NCI-H1694 (cell line): ENCODE measurements at regions not wholly inside any gene's neighbourhood (a gene's known extent, or its start where the extent isn't known, plus 50 kb on each side); places are given as distances from the start of the nearest gene placed in this dataset.

Experiments
- DNase-seq: peaks from one replicate; lab custom pipeline; 2025; lab: John Stamatoyannopoulos, UW

- no peak for DNase-seq
These were observed 117.7 kb upstream of the GGTLC1 start for GRCh38 chr20:24106150-24106800.

DNA sequence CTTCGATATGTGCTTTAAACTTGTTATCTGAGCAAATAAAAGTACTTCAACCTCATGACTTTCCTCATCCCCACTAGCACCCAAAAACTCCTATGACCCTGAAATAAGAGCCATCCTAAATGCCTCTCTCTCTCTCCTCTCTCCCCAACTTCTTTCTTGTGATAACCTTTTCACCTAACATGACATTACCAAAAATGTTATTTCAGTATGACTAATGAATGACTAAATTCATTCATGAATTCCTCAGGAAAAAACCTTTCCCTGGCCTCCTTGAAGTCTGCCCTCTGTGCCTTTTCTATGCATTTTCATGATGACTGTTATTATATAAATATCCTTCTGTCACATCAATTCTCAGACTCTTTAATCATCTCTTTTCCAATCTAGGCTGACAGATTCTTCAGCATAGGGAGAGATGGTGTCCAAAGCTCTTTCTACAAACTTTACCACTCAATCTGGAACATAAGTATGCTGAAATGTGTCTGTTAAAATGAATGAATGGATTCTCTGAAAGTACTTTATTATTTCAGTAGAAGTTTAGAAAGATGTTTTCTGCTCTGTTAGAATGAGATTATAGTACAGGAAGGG, 114.3 kb upstream of the GGTLC1 start:
- no peak for DNase-seq

DNA sequence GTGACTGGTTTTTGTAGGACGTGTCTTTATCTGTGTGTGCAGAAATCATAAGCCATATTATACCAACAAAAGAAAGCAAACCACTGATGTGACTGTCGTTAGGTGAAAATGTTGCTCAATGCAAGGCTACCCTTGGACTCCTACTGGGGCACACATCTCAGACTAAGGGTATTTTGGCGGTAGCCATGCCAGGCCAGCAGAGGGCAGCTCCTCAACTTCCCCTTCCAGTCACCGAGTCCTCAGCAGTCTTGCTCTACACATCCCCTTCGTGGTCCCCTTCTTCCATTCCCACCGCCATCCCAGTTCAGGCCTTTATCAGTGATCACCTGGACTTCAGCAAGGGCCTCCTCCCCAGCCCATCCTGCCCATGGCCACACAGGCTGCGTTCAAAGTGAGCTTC, 113.7 kb upstream of the GGTLC1 start:
- DNase-seq: peak; percentile 19

GRCh38 chr20:24100370-24101011, 111.9 kb upstream of the GGTLC1 start:
- DNase-seq: peak; percentile 9

GRCh38 chr20:24098886-24099285, 110.3 kb upstream of the GGTLC1 start:
- no peak for DNase-seq

DNA sequence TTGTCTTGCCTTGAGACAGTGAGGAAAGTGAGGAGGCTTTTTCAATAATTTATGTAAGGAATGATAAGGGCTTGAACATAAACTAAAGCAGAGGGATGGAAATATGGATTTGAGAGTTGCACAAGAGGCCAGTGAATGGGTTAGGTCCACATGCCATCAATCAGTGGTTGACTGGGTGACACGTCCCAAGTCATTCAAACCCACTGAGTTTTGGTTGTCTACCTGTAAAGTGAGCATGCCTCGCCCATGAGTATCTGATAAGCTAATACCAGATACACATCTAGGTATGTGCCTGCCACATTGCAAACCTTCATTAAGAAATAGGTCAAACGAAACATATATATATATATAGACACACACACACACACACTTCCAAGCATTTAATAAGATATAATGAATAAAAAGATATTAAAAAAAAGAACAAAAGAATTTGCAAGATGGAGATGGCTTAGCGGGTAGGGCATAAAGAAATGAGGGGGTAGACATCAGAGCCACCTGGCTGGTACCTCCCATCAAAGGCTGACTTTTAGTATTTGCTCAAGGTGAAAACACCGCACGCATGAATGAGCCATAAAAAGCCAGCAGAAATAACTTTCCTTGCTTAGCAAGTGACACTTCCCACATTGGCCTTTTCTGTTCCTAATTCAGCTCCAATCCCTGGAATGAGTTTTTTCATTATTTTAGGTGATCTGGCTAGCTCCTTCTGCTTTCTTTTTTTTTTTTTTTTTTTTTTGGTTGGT, 109.1 kb upstream of the GGTLC1 start:
- no peak for DNase-seq

- no peak for DNase-seq
These were observed 108.4 kb upstream of the GGTLC1 start for GRCh38 chr20:24096864-24097450.

GRCh38 chr20:24096264-24096663, 107.7 kb upstream of the GGTLC1 start:
- DNase-seq: no peak

GRCh38 chr20:24095756-24096155, 107.2 kb upstream of the GGTLC1 start:
- DNase-seq: no peak

DNA sequence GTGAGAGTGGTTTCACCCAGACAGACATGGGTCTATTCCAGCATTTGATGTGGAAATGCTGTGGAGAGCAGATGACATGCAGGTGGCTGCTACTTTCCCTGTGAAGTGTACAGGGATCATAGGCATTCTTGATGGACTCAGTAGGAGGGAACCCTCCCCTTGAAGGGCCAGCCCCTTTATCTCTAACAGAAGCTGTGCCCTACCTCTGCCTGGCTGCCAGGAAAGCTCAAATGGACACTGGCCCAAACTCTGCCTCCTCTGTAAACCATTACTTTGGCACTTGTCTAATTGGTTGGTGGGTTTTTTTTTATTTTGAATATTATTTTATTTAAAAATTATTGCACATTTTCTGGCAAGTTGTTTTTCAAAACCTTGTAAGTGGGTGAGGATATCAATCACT, 106.7 kb upstream of the GGTLC1 start:
- DNase-seq: no peak

GRCh38 chr20:24089576-24089975, 101.0 kb upstream of the GGTLC1 start:
- DNase-seq: no peak

DNA sequence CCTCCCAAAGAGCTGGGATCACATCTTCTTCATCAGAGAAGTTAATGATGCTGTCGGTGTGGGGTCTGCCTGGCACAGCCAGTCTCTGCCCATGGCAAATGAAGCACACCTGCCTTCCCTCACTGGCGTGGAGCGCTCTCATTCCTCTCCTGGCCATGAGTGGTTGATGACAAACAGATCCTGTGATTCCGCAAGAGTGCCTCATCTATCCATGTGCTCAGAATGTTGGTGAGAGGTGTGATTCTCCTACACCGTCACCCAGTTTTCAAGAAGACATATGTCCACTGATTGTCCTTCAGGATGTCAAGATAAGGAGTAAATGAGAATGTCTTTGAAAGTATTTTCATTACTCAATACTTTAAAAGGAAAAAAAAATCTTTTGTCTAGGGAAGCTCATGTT, 97.5 kb upstream of the GGTLC1 start:
- DNase-seq: no peak

GRCh38 chr20:24084281-24084680, 95.7 kb upstream of the GGTLC1 start:
- DNase-seq: no peak

- DNase-seq: no peak
These were observed 92.5 kb upstream of the GGTLC1 start for GRCh38 chr20:24081077-24081476.

DNA sequence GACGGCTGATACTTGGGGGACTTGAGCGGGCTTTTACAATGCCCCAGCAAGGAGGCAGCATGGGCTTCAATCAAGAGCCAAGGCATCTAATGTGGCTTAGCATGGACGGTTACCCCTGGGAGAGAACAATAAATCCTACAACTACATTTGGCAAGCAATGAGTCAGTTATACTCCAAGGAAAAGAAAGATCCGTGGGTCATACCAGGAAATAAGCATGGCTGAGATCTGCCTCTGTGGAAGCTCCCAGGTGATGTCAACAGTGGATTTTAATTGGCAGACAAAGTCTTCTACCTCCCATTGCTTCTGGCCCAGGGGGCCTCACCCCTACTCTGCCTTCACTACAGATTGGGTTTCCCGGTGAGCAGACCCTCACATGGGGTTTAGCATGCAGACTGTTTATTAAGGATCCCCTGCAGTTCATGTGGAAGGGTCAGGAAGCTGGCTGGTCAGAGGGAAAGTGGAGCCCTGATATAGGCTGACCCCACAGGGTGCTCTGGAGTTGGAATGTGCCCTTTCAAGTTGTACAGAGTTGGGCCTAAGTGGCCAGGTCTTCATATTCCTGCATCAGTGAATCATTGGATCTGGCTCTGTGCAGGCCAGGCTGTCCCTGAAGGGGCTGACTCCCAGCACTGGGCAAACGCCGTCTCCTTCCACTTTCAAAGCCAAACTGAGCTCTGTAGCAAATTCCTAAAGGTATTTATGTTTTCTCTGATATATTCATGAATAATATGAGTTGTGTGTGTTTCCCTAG, 91.3 kb upstream of the GGTLC1 start:
- no peak for DNase-seq

DNA sequence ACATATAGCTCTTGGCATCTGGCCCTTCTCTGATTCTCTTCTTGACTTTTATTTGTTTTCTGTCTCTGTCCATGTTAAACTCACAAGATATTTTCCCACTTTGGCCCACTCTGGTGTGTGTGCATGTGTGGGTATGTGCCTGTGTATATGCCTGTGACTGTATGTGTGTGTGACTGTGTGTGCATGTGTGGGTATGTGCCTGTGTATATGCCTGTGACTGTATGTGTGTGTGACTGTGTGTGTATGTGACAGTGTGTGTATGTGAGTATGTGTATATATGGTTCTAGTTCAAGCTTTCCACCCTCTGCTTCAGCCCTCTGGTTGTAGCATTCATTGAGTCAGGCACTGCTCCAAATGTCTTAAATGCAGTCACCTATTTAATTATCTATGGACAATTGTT, 88.6 kb upstream of the GGTLC1 start:
- DNase-seq: no peak

GRCh38 chr20:24070679-24071078, 82.1 kb upstream of the GGTLC1 start:
- no peak for DNase-seq

- no peak for DNase-seq
These were observed 77.6 kb upstream of the GGTLC1 start for GRCh38 chr20:24066076-24066700.

DNA sequence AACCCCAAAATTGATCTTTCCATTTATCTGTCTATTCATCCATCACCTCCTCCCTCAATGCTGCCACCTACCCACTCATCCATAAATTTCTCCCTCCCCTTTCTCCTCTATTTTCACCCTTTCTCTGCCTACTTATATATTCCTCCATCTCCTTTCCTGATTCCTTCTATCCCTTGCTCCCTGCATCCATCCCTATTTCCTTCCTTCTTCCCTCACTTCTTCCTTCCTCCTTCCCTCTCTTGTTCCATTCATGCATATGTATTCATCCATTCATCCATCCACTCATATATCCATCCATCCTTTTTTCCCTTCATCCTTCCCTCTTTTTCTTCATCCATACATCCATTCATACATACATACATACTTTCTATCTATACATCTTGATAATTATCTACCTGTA, 76.3 kb upstream of the GGTLC1 start:
- DNase-seq: no peak

DNA sequence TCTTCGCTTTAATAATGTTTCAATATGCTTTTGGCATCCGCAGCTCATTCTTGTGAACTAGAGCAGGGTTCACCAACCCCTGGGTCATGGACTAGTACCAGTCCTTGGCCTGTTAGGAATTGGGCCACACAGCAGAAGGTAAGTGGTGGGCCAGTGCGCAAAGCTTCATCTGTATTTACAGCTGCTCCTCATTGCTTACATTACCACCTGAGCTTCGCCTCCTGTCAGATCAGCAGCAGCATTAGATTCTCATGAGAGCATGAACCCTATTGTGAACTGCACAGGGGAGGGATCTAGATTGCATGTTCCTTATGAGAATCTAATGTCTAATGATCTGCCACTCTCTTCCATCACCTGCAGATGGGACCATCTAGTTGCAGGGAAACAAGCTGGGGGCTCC, 75.5 kb upstream of the GGTLC1 start:
- no peak for DNase-seq

- DNase-seq: no peak
These were observed 74.5 kb upstream of the GGTLC1 start for GRCh38 chr20:24063100-24063499.
